SK-N-SH (cell line): ENCODE measurements at regions not wholly inside any gene's neighbourhood (a gene's known extent, or its start where the extent isn't known, plus 50 kb on each side); places are given as distances from the start of the nearest gene placed in this dataset.

Source experiments
- CTCF ChIA-PET: fragments of 300-600, 350-600 bp; formaldehyde crosslinking; extraction: SDS; loops from one replicate; lab custom pipeline; 2021; lab: Yijun Ruan, JAX
- POLR2A ChIA-PET: fragments of 350-600 bp; sonication (Branson Sonifier 250); formaldehyde crosslinking; extraction: SDS; loops from one replicate; lab custom pipeline; 2020; ENCODE audit warnings: antibody characterized with exemption, inconsistent platforms; lab: Yijun Ruan, JAX
- DNase-seq: peaks from one replicate; pipeline ENCODE4 v3.0.0; 2012
- H2AFZ ChIP-seq: fragments of 200-600 bp; sonication (generic); 2 replicates; pipeline ENCODE4 v1.8.1; 2016; ENCODE audit warnings: antibody characterized with exemption, mild to moderate bottlenecking, low read depth
- H3F3A ChIP-seq: fragments of 200-600 bp; sonication (generic); replicated peaks from 2 replicates; pipeline ENCODE3; 2016; ENCODE audit warnings: antibody characterized with exemption, mild to moderate bottlenecking; ENCODE audit not compliant: insufficient read depth
- H3K27ac ChIP-seq, 2 experiments: fragments of 200-500 bp in 1 of 2; fragments of 200-600 bp in 1 of 2; sonication (Bioruptor generic) in 1 of 2; sonication (generic), shearing (Covaris generic) in 1 of 2; 2 replicates each; pipeline versions ENCODE4 v1.5.1 to v1.6.1; 2014 to 2016; ENCODE audit warnings: low read depth in 2 of 2, inconsistent platforms in 1 of 2, low read length in 1 of 2, mild to moderate bottlenecking in 1 of 2, mixed read lengths in 1 of 2
- H3K27me3 ChIP-seq: fragments of 200-600 bp; sonication (generic), shearing (Covaris generic); 2 replicates; pipeline ENCODE4 v1.6.1; 2016; ENCODE audit warnings: mixed run types; ENCODE audit not compliant: insufficient read depth
- H3K36me3 ChIP-seq, 2 experiments: fragments of 200-500 bp in 1 of 2; fragments of 200-600 bp in 1 of 2; sonication (Bioruptor generic) in 1 of 2; sonication (generic) in 1 of 2; replicated peaks in 1 of 2; 2 replicates each; pipeline versions ENCODE3 to v1.5.1; 2014 to 2016; ENCODE audit warnings: low read length in 1 of 2, mild to moderate bottlenecking in 1 of 2; ENCODE audit not compliant: insufficient read depth in 2 of 2, control insufficient read depth in 1 of 2
- H3K4me1 ChIP-seq, 2 experiments: fragments of 200-500 bp in 1 of 2; fragments of 200-600 bp in 1 of 2; sonication (Bioruptor generic) in 1 of 2; sonication (generic), shearing (Covaris generic) in 1 of 2; 2 replicates each; pipeline versions ENCODE4 v1.5.1 to v1.6.1; 2014 to 2016; ENCODE audit warnings: low read depth in 1 of 2, low read length in 1 of 2, mixed run types in 1 of 2; ENCODE audit not compliant: insufficient read depth in 2 of 2, control insufficient read depth in 1 of 2
- H3K4me2 ChIP-seq: fragments of 200-600 bp; sonication (generic), shearing (Covaris generic); 2 replicates; pipeline ENCODE4 v1.6.1; 2017; ENCODE audit warnings: mixed run types
- H3K4me3 ChIP-seq, 2 experiments: fragments of 200-500 bp in 1 of 2; fragments of 200-600 bp in 1 of 2; sonication (Bioruptor generic) in 1 of 2; sonication (generic), shearing (Covaris generic) in 1 of 2; 2 replicates each; pipeline versions ENCODE4 v1.5.1 to v1.8.1; 2014 to 2016; ENCODE audit warnings: low read depth in 2 of 2, inconsistent platforms in 1 of 2, low read length in 1 of 2, mild to moderate bottlenecking in 1 of 2, mixed read lengths in 1 of 2, moderate library complexity in 1 of 2
- H3K79me2 ChIP-seq: fragments of 200-600 bp; sonication (generic); 2 replicates; pipeline ENCODE4 v1.8.1; 2017; ENCODE audit warnings: mild to moderate bottlenecking; ENCODE audit not compliant: insufficient read depth
- H3K9ac ChIP-seq: fragments of 200-600 bp; sonication (generic); 2 replicates; pipeline ENCODE4 v1.6.1; 2017; ENCODE audit warnings: mixed run types
- H3K9me2 ChIP-seq: fragments of 200-600 bp; sonication (generic); 2 replicates; pipeline ENCODE4 v1.6.1; 2017; ENCODE audit warnings: mixed run types
- H3K9me3 ChIP-seq: fragments of 200-600 bp; sonication (generic); 2 replicates; pipeline ENCODE4 v1.6.1; 2017; ENCODE audit warnings: mixed run types, mild to moderate bottlenecking, moderate library complexity
- H4K20me1 ChIP-seq: fragments of 200-600 bp; sonication (generic); 2 replicates; pipeline ENCODE4 v1.6.1; 2017; ENCODE audit warnings: mild to moderate bottlenecking, mixed run types; ENCODE audit not compliant: insufficient read depth
- ELF1 ChIP-seq: IDR thresholded peaks from 2 replicates; pipeline ENCODE4 v1.4.0; 2012
- EP300 ChIP-seq, 2 experiments: IDR thresholded peaks; 2 replicates each; pipeline versions ENCODE4 v1.4.0 to v1.6.1; 2012; ENCODE audit warnings: borderline replicate concordance in 1 of 2, low read depth in 1 of 2, low read length in 1 of 2
- EZH2phosphoT487 ChIP-seq: fragments of 200-600 bp; sonication (generic); IDR thresholded peaks from 2 replicates; pipeline ENCODE4 v1.6.1; 2017; ENCODE audit warnings: low read depth, mixed run types, mild to moderate bottlenecking, antibody characterized with exemption, moderate library complexity, borderline replicate concordance
- FOSL2 ChIP-seq: IDR thresholded peaks from 2 replicates; pipeline ENCODE4 v1.4.0; 2012; ENCODE audit warnings: low read depth, mild to moderate bottlenecking, moderate library complexity, borderline replicate concordance
- FOXJ3 ChIP-seq: sonication (generic); formaldehyde crosslinking; IDR thresholded peaks from 2 replicates; pipeline ENCODE4 v1.5.1; 2020; ENCODE audit warnings: mild to moderate bottlenecking, missing genetic modification reagents
- FOXM1 ChIP-seq: IDR thresholded peaks from 2 replicates; pipeline ENCODE4 v1.4.0; 2012; ENCODE audit warnings: low read depth, mild to moderate bottlenecking
- GABPA ChIP-seq: IDR thresholded peaks from 2 replicates; pipeline ENCODE4 v1.4.0; 2012; ENCODE audit warnings: low read depth, mild to moderate bottlenecking
- IRF3 ChIP-seq: fragments of 150-350 bp; IDR thresholded peaks from 2 replicates; pipeline ENCODE4 v1.6.1; 2016; ENCODE audit warnings: mild to moderate bottlenecking, low read depth, low read length
- MAX ChIP-seq: IDR thresholded peaks from 2 replicates; pipeline ENCODE4 v1.4.0; 2012; ENCODE audit warnings: low read depth
- NFIC ChIP-seq: IDR thresholded peaks from 2 replicates; pipeline ENCODE4 v1.4.0; 2012; ENCODE audit warnings: borderline replicate concordance
- POLR2AphosphoS5 ChIP-seq: IDR thresholded peaks from 2 replicates; pipeline ENCODE4 v1.6.1; 2012; ENCODE audit warnings: low read depth, low read length
- RCOR1 ChIP-seq: fragments of 150-350 bp; IDR thresholded peaks from 2 replicates; pipeline ENCODE4 v1.6.1; 2017; ENCODE audit warnings: antibody characterized with exemption, low read length
- REST ChIP-seq: IDR thresholded peaks from 2 replicates; pipeline ENCODE4 v1.6.1; 2012; ENCODE audit warnings: mild to moderate bottlenecking, low read depth, low read length, moderate library complexity
- RXRA ChIP-seq: IDR thresholded peaks from 2 replicates; pipeline ENCODE4 v1.4.0; 2012; ENCODE audit warnings: low read depth, mild to moderate bottlenecking, borderline replicate concordance
- SMC3 ChIP-seq: IDR thresholded peaks from 2 replicates; pipeline ENCODE4 v1.6.1; 2012; ENCODE audit warnings: low read depth, low read length, improper control_type of control experiment
- USF2 ChIP-seq: fragments of 150-350 bp; IDR thresholded peaks from 2 replicates; pipeline ENCODE4 v1.6.1; 2017; ENCODE audit warnings: antibody characterized with exemption, low read length, low read depth, borderline replicate concordance
- ZBTB33 ChIP-seq: IDR thresholded peaks from 2 replicates; pipeline ENCODE4 v1.4.0; 2012; ENCODE audit warnings: low read depth, borderline replicate concordance
- WGBS: methylation state at CpG from one replicate; pipeline ENCODE4 v1.1.6; 2017; ENCODE audit warnings: low lambda C conversion rate; 5-methylcytosine and 5-hydroxymethylcytosine counted together

GRCh38 chr6:144634371-144634770 lies 349.2 kb downstream of the UTRN start:
- Histone ChIP-seq H3K4me2 (no peak overlapping the region), H3K27ac (no peak overlapping the region), H3K9me2 (no peaks in the 10 kb centered on the region), H3K9ac (no peak overlapping the region), H4K20me1 (no peaks in the 10 kb centered on the region), H2AFZ (no peak overlapping the region), H3K36me3 (no peaks in the 10 kb centered on the region), H3F3A (no peaks in the 10 kb centered on the region), H3K27me3 (no peaks in the 10 kb centered on the region), H3K79me2 (no peaks in the 10 kb centered on the region), H3K4me3 (no peak overlapping the region), H3K4me1 (no peaks in the 10 kb centered on the region; a peak in 1 of 4 replicates), H3K9me3 (no peaks in the 10 kb centered on the region)
- CTCF ChIA-PET, result interaction anchor here (1.2 to 1.4 kb wide), 2 partner anchors 11 to 580 kb away, joined by 3 read pairs; no protein-coding TSS in a partner anchor
- POLR2A ChIA-PET, result no interaction called here
- WGBS, result 83% methylated on average over 4 of the region's 4 CpGs
- TF ChIP-seq RXRA (no peak), FOXJ3 (CRISPR knock-in tag) (no peak), EZH2phosphoT487 (no peak), ELF1 (no peak), MAX (no peak), FOXM1 (no peak), POLR2AphosphoS5 (no peak), REST (no peak), IRF3 (no peak), ZBTB33 (no peak), EP300 (IDR thresholded peaks at IDR 0.05; ENCODE audit: borderline replicate concordance in 1 of 2, low read depth in 1 of 2, low read length in 1 of 2) (no peak), SMC3 (no peak), USF2 (no peak), FOSL2 (no peak), GABPA (no peak), RCOR1 (no peak), NFIC (no peak)
- no peak for DNase-seq
